HG02884 (cell line): ENCODE measurements at regions not wholly inside any gene's neighbourhood (a gene's known extent, or its start where the extent isn't known, plus 50 kb on each side); places are given as distances from the start of the nearest gene placed in this dataset.
"Not testable (repeated sequence)": the region's sequence is repeated elsewhere in the genome, so short reads cannot be mapped to it uniquely, and the experiment has no call there.

Experiments used
- ATAC-seq: cut with Tn5 transposase; IDR thresholded peaks from one replicate; pipeline ENCODE4 v1.9.1; 2021; ENCODE audit warnings: mild to moderate bottlenecking, moderate library complexity; ENCODE audit not compliant: unreplicated experiment

DNA sequence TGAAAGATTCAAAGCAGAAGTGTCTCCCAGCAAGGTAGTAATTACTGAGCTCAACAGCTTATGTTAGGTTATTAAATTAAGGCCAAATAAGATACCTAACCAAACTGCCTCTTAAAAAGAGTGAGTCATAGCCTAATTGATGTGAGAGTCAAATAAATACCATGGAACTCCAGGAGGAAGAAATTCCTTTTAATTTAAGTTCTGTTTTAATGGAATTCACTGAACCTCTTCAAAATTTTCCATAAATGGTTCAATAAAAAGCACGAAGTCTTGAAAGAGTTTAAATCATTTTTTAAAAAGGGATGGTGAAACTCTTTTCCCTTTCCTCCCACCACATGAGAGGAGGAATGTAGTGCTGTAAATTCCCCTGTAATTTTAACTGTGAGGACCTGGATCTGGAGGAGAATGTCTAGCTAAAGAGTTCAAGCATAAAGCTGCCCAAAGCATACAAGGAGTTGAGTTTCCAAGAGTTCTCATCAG is 180.8 kb upstream of the MMADHC start:
- ATAC-seq: no peak

DNA sequence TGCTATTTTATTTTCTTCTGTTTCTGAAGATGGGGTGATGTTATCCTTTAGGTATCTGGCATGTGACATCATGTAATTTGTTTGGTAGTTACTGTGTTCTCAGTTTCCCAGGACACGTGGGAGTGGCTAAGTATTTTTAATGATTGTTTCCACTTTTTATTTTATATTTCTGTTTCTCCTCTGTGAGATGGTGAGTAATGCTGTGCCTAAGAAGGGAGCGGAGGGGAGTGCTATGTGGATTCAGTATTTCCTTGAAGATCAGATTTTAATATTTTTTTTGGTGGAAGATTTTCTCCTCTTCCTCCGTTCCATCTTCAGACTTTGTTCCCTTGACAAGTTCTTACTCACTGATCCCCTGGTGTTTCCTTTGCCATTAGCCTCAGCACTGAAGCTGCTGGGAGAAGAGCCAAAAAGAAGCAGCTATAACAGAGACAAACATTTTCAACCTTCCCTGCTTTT is 180.0 kb upstream of the MMADHC start:
- no peak for ATAC-seq

DNA sequence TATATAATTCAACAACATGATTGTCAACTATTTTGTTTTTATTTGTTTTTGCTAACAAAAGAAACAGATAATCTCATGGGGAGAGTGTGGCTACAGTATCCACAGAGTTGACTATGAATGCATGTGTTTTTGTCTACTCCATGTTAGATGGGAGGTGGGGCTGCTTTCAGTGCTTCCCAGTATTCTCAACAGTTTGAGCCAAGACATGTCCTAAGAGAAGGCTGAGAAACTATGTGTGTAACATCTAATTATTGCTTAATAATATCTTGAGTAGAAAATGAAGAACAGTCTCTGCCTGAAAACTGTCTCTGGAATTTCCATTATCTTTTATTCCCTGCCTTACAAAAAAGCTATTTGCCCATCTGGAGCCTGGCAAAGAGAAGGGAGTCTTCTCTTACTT is 178.8 kb upstream of the MMADHC start:
- no peak for ATAC-seq

DNA sequence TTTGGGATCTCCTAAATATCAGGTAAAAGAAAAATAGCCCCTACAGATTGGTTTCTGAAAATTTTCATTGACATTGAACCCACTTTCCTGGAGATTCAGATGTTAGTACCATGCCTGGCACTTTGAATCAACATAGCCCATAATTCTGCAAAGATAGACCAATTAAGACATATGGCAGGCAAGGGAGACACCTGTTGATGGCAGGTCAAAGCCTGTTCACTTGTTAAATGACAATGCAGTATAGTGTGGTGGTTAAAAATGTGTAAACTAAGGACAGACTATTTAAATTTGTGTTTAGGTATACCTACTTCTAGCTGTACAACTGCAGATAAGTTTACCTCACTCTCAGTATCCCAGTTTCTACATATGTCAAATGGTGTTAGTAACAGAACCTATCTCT is 178.1 kb upstream of the MMADHC start:
- no peak for ATAC-seq

DNA sequence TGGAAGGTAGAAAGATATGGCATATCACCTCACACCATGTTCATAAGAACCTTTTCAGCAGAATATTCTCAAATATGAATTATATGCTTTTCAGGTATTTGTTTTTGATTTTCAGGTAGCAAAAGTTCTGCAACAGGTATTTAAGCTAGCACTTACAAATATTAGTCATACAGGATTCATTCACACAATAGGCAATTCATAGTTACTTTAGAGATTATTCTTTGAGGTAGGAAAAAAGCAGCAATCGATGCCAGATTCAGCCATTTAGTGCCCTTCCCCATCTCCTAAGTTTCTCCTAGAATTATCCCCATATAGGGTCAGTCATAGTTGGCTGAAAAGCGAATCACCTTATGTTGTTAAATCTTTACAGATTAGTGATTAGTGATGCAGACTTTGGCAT is 177.4 kb upstream of the MMADHC start:
- ATAC-seq: no peak

DNA sequence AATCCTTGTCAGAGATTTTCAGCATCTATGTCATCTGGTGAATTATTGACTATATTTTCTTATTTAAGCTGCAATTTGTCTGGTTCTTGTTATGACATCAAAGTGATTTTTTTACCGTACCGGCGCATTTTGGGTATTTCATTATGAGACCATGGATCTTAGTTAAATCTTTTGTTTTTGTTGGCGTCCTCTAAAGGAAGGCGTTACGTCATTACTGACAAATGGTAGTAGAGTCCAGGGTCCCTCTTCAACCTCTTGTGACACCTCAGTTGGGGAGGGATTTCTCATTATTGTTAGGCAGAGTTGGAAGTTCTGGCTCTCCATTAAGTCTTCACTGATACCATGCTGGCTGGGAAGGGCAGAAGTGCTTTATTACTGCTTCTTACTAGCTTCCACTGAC is 175.8 kb upstream of the MMADHC start:
- no peak for ATAC-seq

DNA sequence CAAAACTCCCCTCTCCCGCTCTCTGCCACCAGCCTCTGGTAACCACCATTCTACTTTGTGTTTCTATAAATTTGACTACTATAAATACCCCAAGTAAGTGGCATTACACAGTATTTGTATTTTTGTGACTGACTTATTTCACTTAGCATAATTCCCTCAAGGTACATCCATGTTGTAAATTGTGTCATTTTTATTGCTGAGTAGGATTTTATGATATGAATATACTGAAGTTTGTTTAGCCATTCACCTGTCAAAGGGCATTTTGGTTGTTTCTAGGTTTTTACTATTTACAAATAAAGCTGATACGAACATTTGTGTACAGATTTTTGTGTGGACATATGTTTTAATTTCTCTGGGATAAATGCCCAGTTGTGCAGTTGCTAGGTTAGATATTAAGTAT is 174.0 kb upstream of the MMADHC start:
- no peak for ATAC-seq

DNA sequence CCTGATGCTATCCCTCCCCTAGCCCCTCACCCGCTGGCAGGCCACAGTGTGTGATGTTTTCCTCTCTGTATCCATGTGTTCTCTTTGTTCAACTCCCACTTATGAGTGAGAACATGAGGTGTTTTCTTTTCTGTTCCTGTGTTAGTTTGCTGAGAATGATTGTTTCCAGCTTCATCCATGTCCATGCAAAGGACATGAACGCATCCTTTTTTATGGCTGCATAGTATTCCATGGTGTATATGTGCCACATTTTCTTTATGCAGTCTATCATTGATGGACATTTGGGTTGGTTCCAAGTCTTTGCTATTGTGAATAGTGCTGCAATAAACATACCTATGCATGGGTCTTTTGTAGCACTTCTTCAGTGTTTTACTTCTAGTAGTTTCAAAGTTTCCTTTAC is 171.8 kb upstream of the MMADHC start:
- not testable (repeated sequence) for ATAC-seq

DNA sequence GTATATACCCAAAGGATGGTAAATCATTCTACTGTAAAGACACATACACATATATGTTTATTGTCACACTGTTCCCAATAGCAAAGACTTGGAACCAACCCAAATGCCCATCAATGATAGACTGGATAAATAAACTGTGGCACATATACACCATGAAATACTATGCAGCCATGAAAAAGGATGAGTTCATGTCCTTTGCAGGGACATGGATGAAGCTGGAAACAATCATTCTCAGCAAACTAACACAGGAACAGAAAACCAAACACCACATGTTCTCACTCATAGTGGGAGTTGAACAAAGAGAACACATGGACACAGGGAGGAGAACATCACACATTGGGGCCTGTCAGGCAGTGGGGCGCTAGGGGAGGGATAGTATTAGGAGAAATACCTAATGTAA is 167.1 kb upstream of the MMADHC start:
- ATAC-seq: not testable (repeated sequence)

DNA sequence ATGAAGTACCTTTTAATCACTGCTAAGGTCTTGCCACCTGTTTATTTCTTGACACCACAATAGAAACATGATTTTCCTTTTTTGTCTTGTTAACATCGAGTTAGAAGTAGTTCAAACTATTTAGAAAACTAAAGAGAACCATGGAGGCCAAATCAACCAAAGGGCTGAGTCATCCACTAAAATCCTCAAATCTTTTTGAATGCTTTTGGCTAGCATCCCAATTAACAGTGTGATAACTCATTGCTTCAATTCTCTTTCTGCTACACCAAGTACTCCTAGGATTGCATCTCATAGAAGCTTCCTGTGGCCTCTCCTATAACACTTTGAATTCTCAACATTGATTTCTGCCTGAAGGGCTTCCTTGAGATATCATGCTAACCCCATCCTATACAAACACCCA is 159.9 kb upstream of the MMADHC start:
- no peak for ATAC-seq

DNA sequence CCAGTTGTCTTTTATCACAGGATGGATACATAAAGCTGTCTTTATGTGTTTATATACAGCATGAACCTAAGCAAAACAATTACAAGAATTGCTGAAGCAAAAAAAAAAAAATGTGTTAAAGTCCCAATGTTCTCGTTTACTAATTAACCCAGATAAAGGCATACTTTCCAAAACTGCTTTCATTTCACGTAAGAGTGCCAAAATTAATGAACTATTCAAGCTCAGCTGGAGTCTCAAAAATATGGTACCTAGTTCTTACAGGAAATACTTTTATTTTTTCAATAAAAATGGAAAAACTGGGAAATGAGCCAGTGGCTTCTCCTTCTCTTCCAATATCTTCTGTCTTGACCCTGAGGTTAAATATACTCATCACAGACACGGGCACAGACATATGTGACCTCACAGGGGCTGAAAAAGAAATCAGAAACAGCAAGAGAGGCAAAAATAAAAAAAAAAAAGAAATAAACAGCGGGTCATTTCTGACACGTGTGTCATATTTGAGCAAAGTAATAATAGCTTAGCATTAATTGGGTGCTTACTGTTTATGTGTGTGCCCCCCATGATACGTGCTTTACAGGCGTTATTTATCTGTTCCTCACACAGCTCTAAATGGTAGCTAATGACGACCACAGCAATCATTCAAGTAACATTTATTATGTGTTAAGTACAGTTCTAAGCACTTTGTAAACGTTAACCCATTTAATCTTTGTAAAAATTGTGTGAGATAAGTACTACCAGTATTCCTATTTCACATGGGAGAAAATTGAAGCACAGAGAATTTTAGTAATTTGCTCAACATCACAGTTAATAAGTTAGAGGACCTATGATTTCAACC is 158.0 kb upstream of the MMADHC start:
- ATAC-seq: no peak

DNA sequence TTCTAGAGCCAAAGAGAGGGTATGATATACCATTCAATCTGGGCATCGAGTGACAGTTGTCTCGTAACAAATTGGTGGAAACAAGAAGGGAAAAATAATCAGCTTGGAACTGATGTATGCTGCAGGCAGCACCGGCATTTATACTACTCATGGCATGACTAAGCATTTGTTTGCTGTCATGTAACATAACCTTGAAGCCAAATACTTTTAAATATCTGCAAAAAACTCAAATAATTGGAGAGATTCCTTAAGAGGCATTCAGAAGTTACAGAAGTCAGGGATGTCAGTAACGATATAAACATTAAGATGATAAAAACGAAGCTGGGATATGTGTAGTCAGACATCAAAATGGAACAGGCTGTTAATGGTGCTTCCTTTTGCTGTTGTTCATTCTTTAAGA is 157.3 kb upstream of the MMADHC start:
- no peak for ATAC-seq

DNA sequence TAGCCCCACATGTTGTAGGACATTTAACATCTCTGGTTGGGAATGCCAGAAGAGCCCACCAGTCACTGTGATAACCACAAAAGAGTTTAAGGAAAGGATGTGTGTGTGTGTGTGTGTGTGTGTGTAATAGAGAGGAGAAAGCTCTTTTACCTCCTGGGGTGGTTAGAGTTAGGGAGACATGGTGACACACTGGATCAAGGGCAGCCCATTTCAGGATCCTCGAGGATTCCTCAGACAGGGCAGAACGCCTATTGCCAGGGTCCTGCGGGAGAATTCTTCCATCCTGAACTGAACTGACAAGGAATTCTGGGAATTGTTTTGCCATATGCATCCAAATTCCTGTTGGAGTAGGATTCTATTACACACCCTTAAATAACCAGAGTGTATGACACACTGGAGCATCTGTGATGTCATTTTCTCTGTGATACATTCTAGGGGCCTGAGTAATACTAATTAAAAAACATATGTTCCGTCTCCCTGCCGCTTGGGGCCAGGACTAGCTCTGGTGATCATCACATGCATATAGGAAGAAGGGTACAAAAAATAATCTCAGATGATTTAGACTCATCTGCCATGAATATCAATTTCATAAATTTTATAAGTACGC is 156.4 kb upstream of the MMADHC start:
- ATAC-seq: no peak

DNA sequence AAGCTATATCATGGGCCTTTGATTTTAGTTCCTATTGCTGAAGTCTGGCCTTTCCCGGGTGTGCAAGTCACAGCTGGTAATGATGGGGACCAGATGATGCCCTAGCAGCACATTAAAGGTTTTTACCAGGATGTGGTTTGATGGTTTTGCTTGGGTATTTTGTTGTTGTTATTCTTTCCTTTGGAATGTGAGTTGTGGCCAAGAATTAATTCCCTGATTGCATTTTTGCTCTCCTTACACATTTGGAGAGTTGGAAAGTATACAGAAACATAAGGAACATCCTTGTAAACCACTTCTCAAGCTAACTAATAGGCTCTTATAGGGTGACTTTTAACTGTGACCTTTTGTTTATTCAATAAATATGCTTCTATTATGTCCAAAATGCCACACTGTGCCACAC is 154.1 kb upstream of the MMADHC start:
- ATAC-seq: no peak

DNA sequence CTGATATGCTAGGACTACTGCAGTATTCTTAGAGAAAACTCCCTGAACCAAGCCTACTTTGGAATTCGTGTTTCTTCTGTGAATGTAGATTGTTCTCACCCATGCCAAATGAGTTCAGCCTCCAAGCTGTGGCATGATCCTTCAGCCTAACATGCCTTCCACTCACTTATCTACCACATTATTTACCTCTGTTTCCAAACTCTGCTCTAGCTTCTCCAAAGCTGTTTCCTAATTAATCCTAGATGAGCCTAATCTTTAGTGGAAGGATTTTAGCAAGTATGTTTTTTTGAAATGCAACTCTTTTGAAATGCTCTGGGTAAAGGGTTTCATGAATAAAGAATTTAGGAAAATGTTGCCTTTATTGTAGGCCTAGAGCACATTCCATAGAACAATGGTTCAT is 152.9 kb upstream of the MMADHC start:
- no peak for ATAC-seq

DNA sequence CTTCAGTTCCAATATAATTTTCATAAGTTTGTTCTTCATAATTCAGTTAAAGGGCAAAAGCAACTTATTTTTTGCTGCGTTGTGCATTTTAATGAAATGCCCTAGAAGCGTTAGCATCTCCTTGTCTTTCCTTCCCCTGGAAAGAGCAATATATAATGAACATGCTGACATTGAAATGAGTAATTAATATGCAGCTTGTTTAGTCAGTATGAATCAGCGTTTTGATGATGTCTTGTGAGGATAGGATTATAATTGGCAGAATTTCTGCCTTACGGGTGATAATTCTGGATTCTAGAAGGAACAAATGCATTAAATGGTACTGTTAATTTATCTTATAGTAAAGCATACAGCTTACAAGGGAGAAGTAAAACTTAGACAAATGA is 152.3 kb upstream of the MMADHC start:
- ATAC-seq: no peak

DNA sequence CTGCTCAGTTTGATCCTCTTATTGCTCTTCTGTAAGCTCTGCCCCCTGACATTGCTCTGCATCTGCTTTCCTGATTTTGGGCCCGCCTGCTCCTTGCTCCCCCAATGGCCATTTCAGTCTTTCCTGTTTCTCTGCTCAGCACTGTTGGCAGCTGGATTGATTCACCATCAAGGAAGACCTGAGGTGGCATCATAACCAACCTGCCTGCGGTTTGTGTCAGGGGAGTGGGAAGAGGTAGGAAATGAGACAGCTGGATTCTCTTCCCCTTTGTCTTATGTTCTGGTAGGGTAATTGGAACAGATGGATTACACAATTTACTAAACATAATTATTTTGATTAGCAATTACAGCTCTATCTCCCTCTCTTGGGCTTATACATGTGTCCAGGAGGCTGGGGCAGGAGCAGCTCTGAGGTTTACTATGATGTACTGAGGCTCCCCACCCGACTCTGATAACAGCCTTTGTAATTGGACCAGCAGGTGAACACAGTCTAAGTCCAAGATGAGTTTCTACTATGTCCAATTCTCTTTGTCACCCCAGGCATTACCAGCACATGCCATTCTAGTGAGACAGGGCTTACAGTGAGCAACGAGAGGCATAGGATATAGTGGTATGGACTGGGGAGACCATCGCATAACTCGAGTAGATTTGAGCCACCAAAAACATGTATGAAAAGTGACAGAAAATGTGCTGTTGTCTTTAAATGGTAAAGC is 151.8 kb upstream of the MMADHC start:
- ATAC-seq: no peak

DNA sequence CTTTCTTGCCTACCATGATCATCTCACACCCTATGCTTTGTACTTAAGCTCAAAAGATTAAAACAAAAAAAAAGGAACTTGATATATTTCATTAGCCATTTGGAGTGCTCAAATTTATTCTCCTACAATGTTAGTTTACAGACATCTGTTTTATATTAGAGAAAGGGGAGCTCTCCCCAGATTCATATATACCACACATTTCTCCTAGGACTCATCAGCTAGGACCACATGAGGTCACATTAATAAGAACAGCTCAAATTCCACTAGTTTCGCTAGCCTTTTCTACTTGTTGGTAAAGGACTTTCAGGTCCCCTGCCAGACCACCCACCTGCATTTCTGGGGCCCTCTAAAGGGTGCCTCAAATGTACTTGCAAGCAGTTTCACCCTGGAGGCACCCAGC is 151.2 kb upstream of the MMADHC start:
- ATAC-seq: no peak

DNA sequence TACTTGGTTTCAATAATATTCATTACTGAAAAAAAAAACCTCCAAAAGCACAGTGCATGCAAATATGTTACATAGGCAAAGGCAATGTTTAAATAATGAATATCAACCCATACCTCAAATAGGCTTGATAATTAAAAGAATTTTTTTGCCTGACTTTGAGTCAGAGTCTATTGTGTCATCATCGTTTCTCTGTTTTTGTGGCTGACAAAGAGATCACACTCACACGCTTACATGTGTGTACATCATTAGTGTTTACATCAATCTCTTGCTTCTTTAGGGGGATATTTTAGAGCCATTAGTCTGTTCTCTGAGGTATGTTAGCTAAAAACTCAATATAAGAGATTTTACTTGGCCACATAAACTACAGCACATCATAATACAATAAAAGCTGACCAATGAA is 150.3 kb upstream of the MMADHC start:
- ATAC-seq: no peak

DNA sequence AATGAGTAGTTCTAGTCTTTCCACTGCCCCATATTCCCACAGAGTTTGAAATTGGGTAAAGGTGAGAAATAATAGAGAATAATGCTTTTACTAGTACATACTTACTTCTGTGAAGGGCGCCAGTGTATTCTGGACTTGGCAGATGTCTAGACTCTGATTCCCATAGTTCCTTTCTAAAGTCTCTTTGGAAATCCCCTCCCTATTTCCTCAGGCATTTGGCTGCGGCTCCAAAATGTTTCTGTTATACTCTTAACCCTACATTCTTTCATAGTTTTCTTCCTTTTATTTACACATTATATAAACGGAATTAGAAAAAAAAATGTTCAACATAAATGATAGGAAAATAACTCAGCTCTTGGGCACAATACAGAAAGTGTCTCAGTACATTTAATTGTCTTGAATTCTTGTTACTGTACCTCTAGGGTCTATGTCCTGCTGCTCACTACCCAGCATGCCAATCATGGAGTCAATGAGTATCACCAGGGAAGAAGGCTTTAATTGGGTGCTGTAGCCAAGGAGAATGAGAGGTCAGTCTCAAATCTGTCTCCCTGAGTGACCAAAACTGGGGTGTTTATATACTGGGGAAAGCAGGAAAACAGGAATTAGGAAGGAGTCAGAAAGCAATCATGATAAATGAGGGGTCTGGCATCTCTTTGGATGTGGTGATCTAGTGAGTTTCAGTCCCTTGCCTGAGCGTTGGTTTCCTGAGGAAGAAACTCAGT is 147.8 kb upstream of the MMADHC start:
- ATAC-seq: no peak
